ENCODE measurements at regions not wholly inside any gene's neighbourhood (a gene's known extent, or its start where the extent isn't known, plus 50 kb on each side); places are given as distances from the start of the nearest gene placed in this dataset.

- Histone ChIP-seq H3K27me3 (ENCODE audit: control insufficient read depth, insufficient read depth, low read length) (no peaks in the 10 kb centered on the region), H3K36me3 (ENCODE audit: control insufficient read depth, insufficient read depth, low read length) (no peaks in the 10 kb centered on the region), H3K4me1 (ENCODE audit: control insufficient read depth, insufficient read depth, low read length, poor library complexity, severe bottlenecking) (no peaks in the 10 kb centered on the region), H3K27ac (ENCODE audit: insufficient read depth, low read length, poor library complexity, severe bottlenecking) (no peak overlapping the region), H3K4me3 (ENCODE audit: low read depth, low read length) (no peak overlapping the region), H3K9me3 (ENCODE audit: control insufficient read depth in 2 of 2, low read length in 2 of 2) (peaks cover 5 to 53% of the 10 kb centered on the region in 2 experiments)
- Mint-ChIP-seq H3K4me1 (no peaks in the 10 kb centered on the region), H3K9me3 (peaks cover 0 to 54% (median 16%) of the 10 kb centered on the region in 7 donors), H3K27me3 (no peaks in the 10 kb centered on the region), H3K4me3 (no peak overlapping the region), H3K36me3 (no peaks in the 10 kb centered on the region), H3K27ac (peak overlapping the region in 1 of 3 donors; percentile 44)
- DNase-seq (peak in 1 of 3 donors; percentile 16), ATAC-seq (ENCODE audit: low read depth in 2 of 2) (no peak)
These were observed 88.4 kb upstream of the ZNF492 start for GRCh38 chr19:22545751-22546150.

GRCh38 chr19:22533761-22534160 is 100.4 kb upstream of the ZNF492 start:
- H3K4me1 ChIP-seq (ENCODE audit: control insufficient read depth, insufficient read depth, low read length, poor library complexity, severe bottlenecking) = no peaks in the 10 kb centered on the region
- no peaks in the 10 kb centered on the region for H3K36me3 ChIP-seq (ENCODE audit: control insufficient read depth, insufficient read depth, low read length)
- no peaks in the 10 kb centered on the region for H3K36me3 Mint-ChIP-seq
- no peak for ATAC-seq (ENCODE audit: low read depth in 2 of 2)
- H3K27me3 ChIP-seq (ENCODE audit: control insufficient read depth, insufficient read depth, low read length) = no peaks in the 10 kb centered on the region
- H3K4me3 Mint-ChIP-seq = no peak overlapping the region
- peaks cover 12 to 30% of the 10 kb centered on the region in 2 experiments for H3K9me3 ChIP-seq (ENCODE audit: control insufficient read depth in 2 of 2, low read length in 2 of 2)
- H3K27ac Mint-ChIP-seq = no peak overlapping the region
- peaks cover 0 to 6% (median 0%) of the 10 kb centered on the region in 4 donors for H3K4me1 Mint-ChIP-seq
- no peak overlapping the region for H3K27ac ChIP-seq (ENCODE audit: insufficient read depth, low read length, poor library complexity, severe bottlenecking)
- peaks cover 2 to 32% (median 17%) of the 10 kb centered on the region in 7 donors for H3K9me3 Mint-ChIP-seq
- no peak overlapping the region for H3K4me3 ChIP-seq (ENCODE audit: low read depth, low read length)
- DNase-seq = no peak
- H3K27me3 Mint-ChIP-seq = no peaks in the 10 kb centered on the region

GRCh38 chr19:22532388-22533300 is 101.5 kb upstream of the ZNF492 start:
- Mint-ChIP-seq H3K27me3 (no peaks in the 10 kb centered on the region), H3K9me3 (peaks cover 3 to 36% (median 17%) of the 10 kb centered on the region in 7 donors), H3K4me3 (no peak overlapping the region), H3K4me1 (peaks cover 0 to 6% (median 0%) of the 10 kb centered on the region in 4 donors), H3K36me3 (no peaks in the 10 kb centered on the region), H3K27ac (no peak overlapping the region)
- Histone ChIP-seq H3K27me3 (ENCODE audit: control insufficient read depth, insufficient read depth, low read length) (no peaks in the 10 kb centered on the region), H3K27ac (ENCODE audit: insufficient read depth, low read length, poor library complexity, severe bottlenecking) (no peak overlapping the region), H3K4me3 (ENCODE audit: low read depth, low read length) (no peak overlapping the region), H3K4me1 (ENCODE audit: control insufficient read depth, insufficient read depth, low read length, poor library complexity, severe bottlenecking) (no peaks in the 10 kb centered on the region), H3K9me3 (ENCODE audit: control insufficient read depth in 2 of 2, low read length in 2 of 2) (peaks cover 12 to 30% of the 10 kb centered on the region in 2 experiments), H3K36me3 (ENCODE audit: control insufficient read depth, insufficient read depth, low read length) (no peaks in the 10 kb centered on the region)
- DNase-seq (no peak), ATAC-seq (ENCODE audit: low read depth in 2 of 2) (no peak)

- DNase-seq = no peak
- Mint-ChIP-seq H3K27me3 (no peaks in the 10 kb centered on the region), H3K36me3 (no peaks in the 10 kb centered on the region), H3K27ac (no peak overlapping the region), H3K4me1 (peaks cover 0 to 6% (median 0%) of the 10 kb centered on the region in 4 donors), H3K4me3 (no peak overlapping the region), H3K9me3 (peaks cover 7 to 35% (median 14%) of the 10 kb centered on the region in 7 donors)
- Histone ChIP-seq H3K4me3 (ENCODE audit: low read depth, low read length) (no peak overlapping the region), H3K27ac (ENCODE audit: insufficient read depth, low read length, poor library complexity, severe bottlenecking) (no peak overlapping the region), H3K27me3 (ENCODE audit: control insufficient read depth, insufficient read depth, low read length) (no peaks in the 10 kb centered on the region), H3K9me3 (ENCODE audit: control insufficient read depth in 2 of 2, low read length in 2 of 2) (peaks cover 17 to 34% of the 10 kb centered on the region in 2 experiments), H3K36me3 (ENCODE audit: control insufficient read depth, insufficient read depth, low read length) (no peaks in the 10 kb centered on the region), H3K4me1 (ENCODE audit: control insufficient read depth, insufficient read depth, low read length, poor library complexity, severe bottlenecking) (no peaks in the 10 kb centered on the region)
- no peak for ATAC-seq (ENCODE audit: low read depth in 2 of 2)
These were observed 104.1 kb upstream of the ZNF492 start for GRCh38 chr19:22530042-22530441.

- no peak overlapping the region for H3K4me3 Mint-ChIP-seq
- Histone ChIP-seq H3K27me3 (ENCODE audit: control insufficient read depth, insufficient read depth, low read length) (no peaks in the 10 kb centered on the region), H3K4me1 (ENCODE audit: control insufficient read depth, insufficient read depth, low read length, poor library complexity, severe bottlenecking) (no peaks in the 10 kb centered on the region), H3K4me3 (ENCODE audit: low read depth, low read length) (no peak overlapping the region), H3K36me3 (ENCODE audit: control insufficient read depth, insufficient read depth, low read length) (no peaks in the 10 kb centered on the region), H3K9me3 (ENCODE audit: control insufficient read depth in 2 of 2, low read length in 2 of 2) (peaks cover 17 to 43% of the 10 kb centered on the region in 2 experiments), H3K27ac (ENCODE audit: insufficient read depth, low read length, poor library complexity, severe bottlenecking) (no peak overlapping the region)
- peaks cover 6 to 40% (median 13%) of the 10 kb centered on the region in 7 donors for H3K9me3 Mint-ChIP-seq
- no peaks in the 10 kb centered on the region for H3K36me3 Mint-ChIP-seq
- ATAC-seq (ENCODE audit: low read depth in 2 of 2) (no peak), DNase-seq (no peak)
- H3K4me1 Mint-ChIP-seq = peaks cover 0 to 6% (median 0%) of the 10 kb centered on the region in 4 donors
- H3K27me3 Mint-ChIP-seq = no peaks in the 10 kb centered on the region
- no peak overlapping the region for H3K27ac Mint-ChIP-seq
These were observed 105.2 kb upstream of the ZNF492 start for GRCh38 chr19:22528956-22529355.

- Histone ChIP-seq H3K27ac (ENCODE audit: insufficient read depth, low read length, poor library complexity, severe bottlenecking) (no peak overlapping the region), H3K27me3 (ENCODE audit: control insufficient read depth, insufficient read depth, low read length) (no peaks in the 10 kb centered on the region), H3K4me3 (ENCODE audit: low read depth, low read length) (no peak overlapping the region), H3K36me3 (ENCODE audit: control insufficient read depth, insufficient read depth, low read length) (no peaks in the 10 kb centered on the region), H3K4me1 (ENCODE audit: control insufficient read depth, insufficient read depth, low read length, poor library complexity, severe bottlenecking) (no peaks in the 10 kb centered on the region), H3K9me3 (ENCODE audit: control insufficient read depth in 2 of 2, low read length in 2 of 2) (peaks cover 11 to 43% of the 10 kb centered on the region in 2 experiments)
- Mint-ChIP-seq H3K27me3 (peaks cover 4% of the 10 kb centered on the region), H3K9me3 (peaks cover 0 to 42% (median 12%) of the 10 kb centered on the region in 7 donors), H3K36me3 (no peaks in the 10 kb centered on the region), H3K4me3 (no peak overlapping the region), H3K27ac (peak overlapping the region in 1 of 3 donors; percentile 9), H3K4me1 (no peaks in the 10 kb centered on the region)
- ATAC-seq (ENCODE audit: low read depth in 2 of 2) (no peak), DNase-seq (no peak)
These were observed 105.4 kb upstream of the ZNF98 start for GRCh38 chr19:22527554-22527953.

- no peaks in the 10 kb centered on the region for H3K36me3 Mint-ChIP-seq
- ATAC-seq (ENCODE audit: low read depth in 2 of 2) (no peak), DNase-seq (no peak)
- no peaks in the 10 kb centered on the region for H3K36me3 ChIP-seq (ENCODE audit: control insufficient read depth, insufficient read depth, low read length)
- no peak overlapping the region for H3K4me3 Mint-ChIP-seq
- H3K27me3 ChIP-seq (ENCODE audit: control insufficient read depth, insufficient read depth, low read length) = no peaks in the 10 kb centered on the region
- H3K27me3 Mint-ChIP-seq = peaks cover 4% of the 10 kb centered on the region
- no peaks in the 10 kb centered on the region for H3K4me1 Mint-ChIP-seq
- H3K27ac Mint-ChIP-seq = peak overlapping the region in 1 of 3 donors; percentile 9
- H3K9me3 Mint-ChIP-seq = peaks cover 0 to 41% (median 10%) of the 10 kb centered on the region in 7 donors
- no peak overlapping the region for H3K27ac ChIP-seq (ENCODE audit: insufficient read depth, low read length, poor library complexity, severe bottlenecking)
- no peaks in the 10 kb centered on the region for H3K4me1 ChIP-seq (ENCODE audit: control insufficient read depth, insufficient read depth, low read length, poor library complexity, severe bottlenecking)
- no peak overlapping the region for H3K4me3 ChIP-seq (ENCODE audit: low read depth, low read length)
- H3K9me3 ChIP-seq (ENCODE audit: control insufficient read depth in 2 of 2, low read length in 2 of 2) = peaks cover 9 to 44% of the 10 kb centered on the region in 2 experiments
These were observed 104.6 kb upstream of the ZNF98 start for GRCh38 chr19:22526661-22527272.
